K562 (cell line): ENCODE measurements at regions not wholly inside any gene's neighbourhood (a gene's known extent, or its start where the extent isn't known, plus 50 kb on each side); places are given as distances from the start of the nearest gene placed in this dataset.

Experiments used
- ARID4B ChIP-seq: sonication (generic); formaldehyde crosslinking; IDR thresholded peaks from 2 replicates; pipeline ENCODE4 v1.8.0; 2022; ENCODE audit warnings: mild to moderate bottlenecking, missing genetic modification reagents
- CREM ChIP-seq: IDR thresholded peaks from 2 replicates; pipeline ENCODE4 v1.6.1; 2014; ENCODE audit warnings: antibody characterized with exemption, low read depth
- CTCF ChIP-seq, 3 experiments: IDR thresholded peaks in 2 of 3; conservative IDR thresholded peaks in 1 of 3; 2 replicates each; pipeline ENCODE4 v1.5.1; 2011 to 2012; ENCODE audit warnings: low read length in 3 of 3, mild to moderate bottlenecking in 3 of 3, control low read depth in 2 of 3, improper control_type of control experiment in 1 of 3, inconsistent platforms in 1 of 3, low read depth in 1 of 3, mixed read lengths in 1 of 3, moderate library complexity in 1 of 3; ENCODE audit not compliant: insufficient read depth in 2 of 3
- FOXJ2 ChIP-seq: fragments of 200-800 bp; sonication (Bioruptor generic); IDR thresholded peaks from 2 replicates; pipeline ENCODE4 v1.6.1; 2016; ENCODE audit warnings: missing genetic modification characterization, missing compliant biosample characterization
- POLR2AphosphoS2 ChIP-seq: IDR thresholded peaks from 2 replicates; pipeline ENCODE4 v1.6.1; 2012; ENCODE audit warnings: low read length, improper control_type of control experiment
- ZBTB49 ChIP-seq: sonication (generic); formaldehyde crosslinking; IDR thresholded peaks from 2 replicates; pipeline ENCODE4 v1.8.0; 2022; ENCODE audit warnings: missing genetic modification reagents, mild to moderate bottlenecking, borderline replicate concordance

- no peak for TF ChIP-seq POLR2AphosphoS2
- TF ChIP-seq CTCF (IDR thresholded peaks at IDR 0.05 in 2 of 3, conservative IDR thresholded peaks at IDR 0.05 in 1 of 3; ENCODE audit: insufficient read depth in 2 of 3, low read depth in 1 of 3, low read length in 3 of 3): no peak
- no peak for TF ChIP-seq ARID4B (CRISPR knock-in tag)
- no peak for TF ChIP-seq ZBTB49
- TF ChIP-seq FOXJ2 (tag): no peak
- no peak for TF ChIP-seq CREM
Measured at GRCh38 chr2:217736776-217737550, 265.8 kb downstream of the TNS1 start.
